D341Med (cell line): ENCODE measurements at regions not wholly inside any gene's neighbourhood (a gene's known extent, or its start where the extent isn't known, plus 50 kb on each side); places are given as distances from the start of the nearest gene placed in this dataset.

ENCODE experiments used
- DNase-seq: peaks from one replicate; pipeline ENCODE4 v3.0.0; 2012; ENCODE audit warnings: low spot score

DNA sequence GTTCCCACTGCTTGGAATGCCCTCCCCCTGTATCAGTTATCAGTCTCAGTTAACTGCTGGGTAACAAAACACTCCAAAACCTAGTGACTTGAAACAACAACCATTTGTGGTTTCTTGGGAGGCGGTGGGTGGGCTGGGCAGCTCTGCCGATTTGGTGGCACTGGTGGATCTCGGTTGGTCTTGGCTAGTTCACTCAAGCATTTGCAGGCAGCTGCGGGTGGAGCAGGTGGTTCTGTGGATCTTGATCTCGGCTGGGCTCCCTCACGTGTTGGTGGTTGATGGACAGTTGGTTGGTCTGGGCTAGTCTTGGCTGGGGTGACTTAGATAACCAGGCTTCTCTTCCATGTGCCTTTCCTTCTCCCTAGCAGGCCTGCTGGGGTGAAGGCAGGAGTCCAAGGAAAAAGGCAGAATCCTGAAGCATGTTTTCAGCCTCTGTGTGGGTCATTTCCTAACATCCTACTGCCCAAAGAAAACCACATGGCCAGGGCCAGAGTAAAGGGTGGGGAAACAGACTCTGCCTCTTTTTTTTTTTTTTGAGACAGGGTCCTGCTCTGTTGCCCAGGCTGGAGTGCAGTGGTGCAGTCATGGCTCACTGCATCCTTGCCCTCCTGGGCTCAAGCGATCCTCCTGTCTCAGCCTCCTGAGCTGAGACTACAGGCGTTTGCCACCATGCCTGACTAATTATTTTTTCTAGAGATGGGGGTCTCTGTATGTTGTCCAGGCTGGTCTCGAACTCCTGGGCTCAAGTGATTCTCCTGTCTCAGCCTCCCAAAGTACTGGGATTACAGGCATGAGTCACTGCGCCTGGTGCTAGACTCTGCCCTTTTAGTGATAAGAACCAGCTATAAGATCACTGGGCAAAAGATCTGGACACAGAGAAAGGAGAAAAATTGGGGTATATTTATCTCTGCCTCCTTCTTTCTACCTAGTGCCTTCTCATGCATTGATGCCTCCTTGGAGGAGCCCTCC is 183.7 kb downstream of the RGS3 start:
- no peak for DNase-seq

DNA sequence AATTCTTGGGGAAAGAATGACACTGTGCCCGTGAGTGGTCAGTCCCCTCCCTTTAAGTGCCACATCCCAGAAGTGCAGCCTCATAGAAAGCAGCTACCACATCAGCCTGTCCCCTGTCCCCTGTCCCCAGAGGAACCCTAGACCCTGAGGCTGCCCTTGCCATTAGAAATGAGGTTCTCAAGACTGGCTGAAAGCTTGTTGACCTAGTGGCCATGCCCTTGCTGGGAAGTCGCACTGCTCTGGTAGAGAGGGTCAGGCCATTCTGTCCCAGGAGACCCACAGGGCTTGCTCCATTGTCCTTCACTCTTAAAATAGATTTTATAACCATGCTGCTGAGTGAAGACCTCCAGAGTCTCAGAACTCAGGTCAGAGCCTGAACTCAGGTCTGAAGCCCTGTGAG is 184.5 kb downstream of the RGS3 start:
- DNase-seq: no peak

DNA sequence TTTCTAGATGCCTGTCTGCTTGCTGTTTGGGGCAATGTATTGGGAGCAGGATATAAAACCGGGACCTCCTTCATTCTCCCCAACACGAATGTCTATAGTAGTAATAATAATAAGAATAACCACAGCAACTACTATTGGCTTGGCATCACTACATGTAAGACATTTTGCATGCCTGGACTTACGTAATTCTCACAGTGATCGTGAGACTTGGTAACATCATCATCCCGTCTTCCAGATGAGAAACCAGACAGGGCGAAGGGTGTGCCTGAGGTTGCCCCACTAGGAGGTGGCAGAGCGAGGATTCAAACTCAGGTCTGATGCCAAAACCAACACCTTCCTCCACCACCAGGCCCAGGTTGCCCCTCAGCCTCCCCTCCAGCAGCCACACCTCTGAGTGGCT is 185.1 kb downstream of the RGS3 start:
- DNase-seq: no peak

DNA sequence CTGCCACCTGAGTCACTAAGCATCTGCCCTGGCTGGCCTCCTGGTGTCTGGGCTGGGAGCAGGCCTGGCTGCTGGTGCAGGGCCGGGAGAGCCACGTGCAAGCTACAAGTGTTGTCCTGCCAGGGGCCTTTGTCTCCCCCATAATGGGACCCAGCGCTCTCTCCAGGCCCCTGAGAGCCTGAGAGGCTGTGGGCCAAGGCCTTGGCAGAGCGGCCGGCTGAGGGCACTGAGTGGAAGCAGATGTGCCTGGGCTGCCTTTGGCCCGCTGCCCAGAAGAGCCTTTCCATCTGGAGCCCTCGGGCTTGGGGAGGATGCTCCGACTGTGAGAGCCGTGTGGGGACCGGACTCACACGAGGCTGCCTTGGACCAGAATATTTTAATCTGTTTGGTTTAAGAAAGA is 185.5 kb downstream of the RGS3 start:
- DNase-seq: peak; percentile 56

DNA sequence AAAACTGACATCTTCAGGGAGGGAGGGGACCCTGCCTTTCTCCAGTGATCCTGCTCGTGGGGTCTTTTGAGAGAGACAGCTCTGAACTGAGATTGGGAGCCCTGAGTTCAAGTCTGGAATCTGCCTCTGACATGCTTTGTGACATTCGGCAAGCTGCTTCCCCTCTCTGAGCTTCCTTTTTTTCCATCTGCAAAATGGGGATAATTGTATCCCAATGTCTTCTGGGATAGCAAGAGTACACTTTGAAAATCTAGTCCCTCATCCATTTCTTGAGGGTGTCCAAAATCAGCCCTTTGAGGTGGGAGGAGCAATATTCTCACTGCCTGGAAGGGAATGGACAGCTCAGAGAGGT is 186.3 kb downstream of the RGS3 start:
- DNase-seq: no peak

GRCh38 chr9:113650207-113651131 is 186.9 kb downstream of the RGS3 start:
- DNase-seq: no peak

DNA sequence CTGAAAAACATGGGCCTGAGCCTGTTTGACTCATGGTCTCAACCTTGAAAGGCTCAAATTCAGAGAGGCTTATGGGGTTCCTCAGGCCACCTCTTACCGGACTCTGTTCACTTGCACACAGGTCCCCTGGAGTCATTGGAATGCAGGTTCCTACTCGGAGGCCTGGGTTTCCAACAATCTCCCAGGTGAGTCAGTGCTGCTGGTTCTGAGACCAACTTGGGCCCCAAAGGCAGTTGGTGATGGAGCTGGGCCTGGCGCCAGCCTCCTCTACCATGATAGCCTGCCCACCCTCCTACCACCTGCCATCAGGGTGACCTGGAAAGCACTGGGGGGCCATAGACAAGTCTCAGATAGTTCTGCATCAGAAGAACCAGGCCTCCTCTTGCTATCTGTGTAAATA is 188.4 kb downstream of the RGS3 start:
- no peak for DNase-seq

GRCh38 chr9:113652355-113653152 is 189.0 kb downstream of the RGS3 start:
- no peak for DNase-seq

- no peak for DNase-seq
Measured at GRCh38 chr9:113653746-113654604, 190.4 kb downstream of the RGS3 start.

DNA sequence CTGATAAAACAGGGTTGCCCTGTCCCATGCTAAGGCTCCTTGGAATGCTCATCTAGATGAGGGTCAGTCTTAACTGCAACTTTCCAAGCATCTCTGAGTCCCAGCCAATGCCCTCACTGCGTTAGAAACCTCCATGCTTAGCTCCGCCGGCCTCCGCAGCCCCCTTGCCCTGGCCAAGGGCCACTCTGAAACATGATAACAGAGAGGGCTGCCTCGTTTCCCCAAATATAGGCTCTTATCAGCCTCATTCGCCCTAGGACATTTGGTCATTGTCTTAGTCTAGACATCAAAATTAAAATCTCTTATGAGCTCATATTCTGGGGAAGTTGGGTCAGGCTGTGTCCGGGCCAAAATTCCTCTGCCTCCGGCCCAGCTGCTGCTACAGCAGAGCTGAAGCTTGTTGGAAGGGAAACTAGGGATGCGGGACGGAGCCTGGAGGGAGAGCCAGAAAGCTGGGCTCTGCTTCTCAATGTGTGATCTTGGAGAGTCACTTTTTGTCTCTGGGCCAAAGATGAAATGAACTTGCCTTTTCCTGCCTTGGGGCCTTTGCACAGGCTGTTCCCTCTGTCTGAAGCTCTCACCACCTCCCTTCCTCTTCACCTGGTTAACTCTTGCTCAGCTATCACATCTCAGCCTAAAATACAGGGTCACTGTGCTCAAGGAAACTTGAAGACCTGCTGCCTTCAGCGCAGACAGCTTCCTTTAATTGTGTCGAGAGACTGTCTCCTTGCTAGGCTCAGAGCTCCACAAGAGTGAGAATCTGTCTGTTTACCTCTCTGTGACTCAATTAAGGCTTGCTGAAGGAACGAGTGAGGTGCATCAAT is 191.3 kb downstream of the RGS3 start:
- DNase-seq: no peak

- DNase-seq: no peak
Measured at GRCh38 chr9:113656771-113657670, 193.5 kb downstream of the RGS3 start.

GRCh38 chr9:113657765-113658544 is 194.4 kb downstream of the RGS3 start:
- DNase-seq: peak; percentile 85

GRCh38 chr9:113658545-113658895 is 195.0 kb downstream of the RGS3 start:
- no peak for DNase-seq

DNA sequence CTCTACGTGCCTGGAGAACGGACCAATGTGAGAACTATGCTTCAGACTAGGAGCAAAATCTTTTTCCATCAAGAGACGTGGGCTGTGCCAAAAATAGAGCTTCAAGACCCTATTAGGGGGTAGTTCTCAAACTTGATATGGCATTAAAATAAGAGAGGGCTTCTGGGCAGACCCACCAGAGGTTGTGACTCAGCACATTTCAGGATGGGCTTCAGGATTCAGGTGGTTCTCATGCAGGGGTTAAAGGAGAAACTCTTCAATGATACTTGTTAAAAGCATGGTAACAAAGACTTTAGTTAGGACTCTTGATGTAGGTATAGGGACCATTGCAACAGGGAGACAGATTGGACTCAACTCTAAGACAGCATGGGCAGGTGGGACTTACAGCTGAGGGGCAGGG is 195.5 kb downstream of the RGS3 start:
- no peak for DNase-seq

DNA sequence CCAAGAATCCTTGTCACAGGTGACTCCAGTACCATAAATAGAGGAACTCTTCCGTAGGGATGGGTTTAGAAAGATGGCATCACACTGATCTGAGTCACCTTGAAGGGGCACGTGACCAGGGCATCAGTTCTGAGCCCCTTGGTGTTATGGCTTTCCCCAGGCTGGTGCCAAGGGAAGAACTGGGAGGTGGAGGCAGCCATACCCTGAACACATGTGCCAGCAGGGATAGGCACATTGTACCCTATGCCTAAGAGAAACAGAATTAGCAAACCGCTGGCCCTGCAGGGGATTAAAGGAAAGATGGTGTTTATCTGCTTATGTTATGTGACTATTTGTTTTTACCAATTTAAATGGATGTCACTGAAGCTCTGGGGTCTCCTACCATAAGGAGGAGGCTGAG is 196.2 kb downstream of the RGS3 start:
- no peak for DNase-seq

DNA sequence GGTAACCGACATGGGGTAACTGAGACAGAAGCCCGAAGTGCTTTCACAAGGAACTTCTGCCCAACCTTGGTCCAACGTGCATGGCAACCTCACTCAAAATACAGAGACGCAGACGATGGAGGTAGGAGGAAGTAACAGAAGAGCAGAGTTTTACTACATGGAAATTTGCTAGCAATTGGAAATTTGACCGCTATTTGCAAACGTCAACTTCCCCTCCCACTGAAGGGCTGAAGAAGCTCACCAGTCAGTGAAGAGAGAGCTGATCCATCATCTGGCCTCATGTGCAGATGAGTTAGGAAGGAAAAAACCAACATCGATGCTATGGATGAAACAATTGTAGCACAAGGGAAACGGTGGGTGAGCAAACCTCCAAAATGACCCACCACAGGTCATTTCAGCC is 196.7 kb downstream of the RGS3 start:
- DNase-seq: no peak

- no peak for DNase-seq
Measured at GRCh38 chr9:113661074-113661473, 197.5 kb downstream of the RGS3 start.

GRCh38 chr9:113664181-113664875 is 200.8 kb downstream of the RGS3 start:
- no peak for DNase-seq
